Cardiac fibroblast (primary cell): ENCODE measurements at regions not wholly inside any gene's neighbourhood (a gene's known extent, or its start where the extent isn't known, plus 50 kb on each side); places are given as distances from the start of the nearest gene placed in this dataset.

Experiments
- DNase-seq, 2 donors: peaks; one replicate each; pipeline versions ENCODE4 v3.0.0 to v3.0.0-alpha.2; 2010; ENCODE audit warnings: low read depth in 2 of 2
- H3K4me3 ChIP-seq, 2 donors: replicated peaks in 1 of 2; 1 replicate in 1 of 2; 2 replicates in 1 of 2; pipeline ENCODE4 v1.5.1; 2011; ENCODE audit warnings: low read depth in 2 of 2, low read length in 2 of 2, mild to moderate bottlenecking in 2 of 2, moderate library complexity in 1 of 2
- CTCF ChIP-seq: IDR thresholded peaks from one replicate; pipeline ENCODE4 v1.5.1; 2011; ENCODE audit warnings: low read depth, mild to moderate bottlenecking, low read length, inconsistent platforms

DNA sequence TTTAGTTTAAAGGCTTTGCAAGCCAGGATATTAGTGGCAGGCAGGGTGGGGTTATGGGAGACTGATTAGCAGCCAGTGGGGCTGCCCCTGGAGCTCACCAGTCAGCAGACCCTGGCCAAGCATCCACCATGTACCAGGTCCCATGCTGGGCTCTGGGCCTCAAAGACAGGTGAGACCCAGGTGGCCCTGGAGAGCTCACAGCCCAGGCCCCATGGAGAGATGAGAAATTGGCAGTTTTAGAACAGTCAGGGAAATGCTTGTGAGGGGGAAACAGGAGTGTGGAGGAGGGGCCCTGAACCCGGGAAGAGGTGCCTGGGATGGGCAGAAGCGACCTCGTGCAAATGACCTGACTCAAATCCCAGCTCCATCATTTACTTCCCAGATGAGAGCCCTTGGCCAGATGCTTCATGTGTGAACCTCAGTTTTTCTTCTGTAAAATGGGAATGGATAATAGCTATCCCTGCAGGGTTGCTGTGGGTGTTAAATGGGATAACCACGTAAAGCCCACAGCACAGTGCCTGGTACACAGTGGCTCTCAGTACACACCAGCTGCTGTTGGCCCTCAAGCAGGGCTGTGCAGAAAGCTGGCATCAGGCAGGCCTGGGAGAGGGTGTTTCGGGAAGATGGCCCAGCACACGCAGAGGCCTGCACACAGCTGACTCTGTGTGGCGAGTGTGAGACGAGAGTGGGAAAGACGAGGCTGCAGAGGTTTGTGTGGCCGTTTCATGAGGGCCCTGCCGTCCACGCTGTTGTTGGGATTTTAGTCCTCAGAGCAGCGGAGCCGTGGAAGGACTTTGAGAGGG is 518.5 kb downstream of the PTPRU start:
- TF ChIP-seq CTCF = no peak
- DNase-seq = no peak
- H3K4me3 ChIP-seq = no peak overlapping the region

DNA sequence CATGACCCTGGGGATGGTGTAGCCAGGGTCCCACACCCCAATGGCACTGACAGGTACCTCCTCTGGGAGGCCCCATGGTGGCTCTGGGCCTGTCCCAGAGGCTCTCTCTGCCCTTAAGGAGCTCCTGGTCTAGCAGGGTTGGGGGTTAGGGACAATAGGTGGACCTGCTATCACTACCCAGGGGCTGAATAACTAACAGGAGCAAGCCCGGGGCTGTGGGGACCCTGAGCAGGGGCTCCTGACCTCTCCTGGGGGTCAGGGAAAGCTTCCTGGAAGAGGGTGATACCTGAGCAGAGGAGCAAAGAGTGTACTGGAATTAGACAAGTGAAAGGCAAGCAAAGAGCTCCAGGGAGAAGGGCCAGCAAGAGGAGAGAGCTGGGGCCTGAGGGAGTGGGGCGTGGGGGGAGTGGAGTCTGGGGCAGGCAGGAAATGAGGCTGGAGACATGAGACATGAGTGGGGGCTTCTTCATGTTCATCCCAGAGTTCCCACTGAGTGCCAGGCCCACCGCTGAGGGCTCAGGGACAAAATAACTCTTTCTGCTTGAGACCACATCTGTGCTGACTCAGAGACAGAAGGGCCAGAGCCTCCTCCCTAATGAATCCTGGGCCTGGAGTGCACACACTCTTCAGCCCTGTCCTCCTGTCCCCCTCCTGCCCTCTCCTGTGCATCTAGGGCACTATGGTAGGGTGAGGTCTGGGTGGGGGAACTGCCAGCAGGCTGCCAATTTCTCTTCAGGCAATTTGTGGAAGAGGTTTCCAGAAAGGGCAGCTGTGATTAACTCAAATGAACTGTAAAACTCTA is 517.6 kb downstream of the PTPRU start:
- no peak for DNase-seq
- no peak for TF ChIP-seq CTCF
- no peak overlapping the region for H3K4me3 ChIP-seq

DNA sequence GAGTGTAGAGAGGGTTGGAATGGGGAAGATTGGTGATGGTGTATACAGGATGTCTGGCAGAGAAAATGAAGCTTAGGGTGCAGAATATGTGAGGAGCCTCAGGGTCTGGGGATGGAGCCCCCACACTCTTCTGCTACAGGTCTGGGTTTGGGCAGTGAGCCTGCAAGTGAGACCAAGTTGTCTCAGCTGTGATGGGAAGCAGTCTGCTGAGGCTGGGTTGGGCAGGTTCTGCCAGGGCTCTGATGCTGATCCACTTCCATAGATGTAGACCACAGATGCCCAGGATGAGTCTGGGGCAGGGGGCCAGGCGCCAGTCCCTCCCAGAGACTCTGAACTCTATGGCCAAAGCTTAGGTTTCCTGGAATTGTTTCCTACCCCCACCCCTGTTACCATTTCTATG is 516.9 kb downstream of the PTPRU start:
- H3K4me3 ChIP-seq = no peak overlapping the region
- DNase-seq = no peak
- TF ChIP-seq CTCF = no peak

GRCh38 chr1:29752141-29752540 is 515.8 kb downstream of the PTPRU start:
- no peak for TF ChIP-seq CTCF
- DNase-seq = no peak
- no peak overlapping the region for H3K4me3 ChIP-seq

- no peak for TF ChIP-seq CTCF
- DNase-seq = no peak
- H3K4me3 ChIP-seq = no peak overlapping the region
These were observed 513.0 kb downstream of the PTPRU start for GRCh38 chr1:29749024-29749945.

- no peak overlapping the region for H3K4me3 ChIP-seq
- DNase-seq = no peak
- TF ChIP-seq CTCF = no peak
These were observed 510.9 kb downstream of the PTPRU start for GRCh38 chr1:29747196-29747595.
